ENCODE measurements at regions not wholly inside any gene's neighbourhood (a gene's known extent, or its start where the extent isn't known, plus 50 kb on each side); places are given as distances from the start of the nearest gene placed in this dataset.

DNA sequence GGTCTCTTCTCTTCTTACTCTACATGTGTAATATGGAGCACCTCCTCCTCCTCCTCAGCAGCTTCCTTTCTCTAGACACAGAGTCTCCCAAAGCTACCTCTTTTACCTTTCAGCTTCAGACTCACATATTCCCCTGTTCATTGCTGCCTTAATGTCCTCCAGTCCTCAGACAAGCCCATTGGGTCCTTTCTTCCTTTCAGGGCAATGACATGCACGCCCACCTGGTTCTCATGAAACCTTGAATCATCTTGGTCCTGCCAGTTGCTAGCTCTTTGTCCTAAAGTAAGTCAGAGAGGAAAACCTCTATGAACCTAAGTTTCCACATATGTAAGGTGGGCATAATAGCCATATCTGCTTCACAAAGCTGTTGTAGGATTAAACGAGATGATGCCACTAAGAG lies 227.0 kb downstream of the RPS24 start:
- DNase-seq (ENCODE audit: extremely low read depth, low read depth) = no peak
- TF ChIP-seq, protein P1, sequence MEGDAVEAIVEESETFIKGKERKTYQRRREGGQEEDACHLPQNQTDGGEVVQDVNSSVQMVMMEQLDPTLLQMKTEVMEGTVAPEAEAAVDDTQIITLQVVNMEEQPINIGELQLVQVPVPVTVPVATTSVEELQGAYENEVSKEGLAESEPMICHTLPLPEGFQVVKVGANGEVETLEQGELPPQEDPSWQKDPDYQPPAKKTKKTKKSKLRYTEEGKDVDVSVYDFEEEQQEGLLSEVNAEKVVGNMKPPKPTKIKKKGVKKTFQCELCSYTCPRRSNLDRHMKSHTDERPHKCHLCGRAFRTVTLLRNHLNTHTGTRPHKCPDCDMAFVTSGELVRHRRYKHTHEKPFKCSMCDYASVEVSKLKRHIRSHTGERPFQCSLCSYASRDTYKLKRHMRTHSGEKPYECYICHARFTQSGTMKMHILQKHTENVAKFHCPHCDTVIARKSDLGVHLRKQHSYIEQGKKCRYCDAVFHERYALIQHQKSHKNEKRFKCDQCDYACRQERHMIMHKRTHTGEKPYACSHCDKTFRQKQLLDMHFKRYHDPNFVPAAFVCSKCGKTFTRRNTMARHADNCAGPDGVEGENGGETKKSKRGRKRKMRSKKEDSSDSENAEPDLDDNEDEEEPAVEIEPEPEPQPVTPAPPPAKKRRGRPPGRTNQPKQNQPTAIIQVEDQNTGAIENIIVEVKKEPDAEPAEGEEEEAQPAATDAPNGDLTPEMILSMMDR (IDR thresholded peaks at IDR 0.05; ENCODE audit: low read depth, low read length, missing control alignments) = no peak
- H3K4me3 ChIP-seq (replicated peaks; ENCODE audit: low read depth, low read length) = no peak overlapping the region

DNA sequence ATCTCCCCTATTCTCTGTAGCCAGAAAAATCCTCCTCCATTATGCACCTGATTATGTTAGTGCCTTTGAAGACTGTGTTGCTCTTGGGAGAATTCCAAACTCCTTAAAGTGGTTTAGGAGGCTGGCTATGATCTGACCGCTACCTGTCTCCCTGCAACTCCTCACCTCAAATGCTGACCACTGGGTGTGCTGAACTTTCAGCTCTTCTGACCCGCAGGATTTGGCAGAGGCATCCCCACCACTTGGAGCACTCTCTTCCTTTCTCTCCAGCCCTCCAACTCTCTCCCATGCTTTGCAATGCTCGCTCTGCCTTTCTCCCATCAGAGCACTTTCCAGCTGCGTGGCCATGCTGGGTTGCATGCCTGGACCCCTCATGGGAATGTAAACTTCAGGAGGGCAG lies 227.6 kb downstream of the RPS24 start:
- no peak overlapping the region for H3K4me3 ChIP-seq (replicated peaks; ENCODE audit: low read depth, low read length)
- TF ChIP-seq, protein P1 (IDR thresholded peaks at IDR 0.05; ENCODE audit: low read depth, low read length, missing control alignments) = no peak
- DNase-seq (ENCODE audit: extremely low read depth, low read depth) = no peak

DNA sequence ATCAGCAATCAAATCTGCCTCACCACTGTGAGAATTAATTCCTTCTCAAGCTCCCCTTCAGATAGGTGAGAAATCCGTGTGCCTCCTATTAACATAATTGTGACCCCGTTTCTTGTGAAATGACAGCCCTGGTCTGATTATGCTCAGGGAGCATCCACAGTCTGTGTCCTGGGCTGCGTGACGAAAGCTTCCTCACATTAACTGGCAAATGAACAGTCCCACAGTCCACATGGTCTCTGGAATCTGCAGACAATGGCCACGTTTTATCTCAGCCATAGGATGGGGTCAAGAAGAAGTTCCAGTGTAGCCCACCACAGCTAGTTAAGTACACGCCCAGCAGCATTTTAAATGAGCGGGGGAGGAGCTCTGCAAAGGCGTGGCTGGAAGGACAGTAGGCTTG lies 229.2 kb downstream of the RPS24 start:
- TF ChIP-seq, protein P1 (IDR thresholded peaks at IDR 0.05; ENCODE audit: low read depth, low read length, missing control alignments) = no peak
- H3K4me3 ChIP-seq (replicated peaks; ENCODE audit: low read depth, low read length) = no peak overlapping the region
- no peak for DNase-seq (ENCODE audit: extremely low read depth, low read depth)

DNA sequence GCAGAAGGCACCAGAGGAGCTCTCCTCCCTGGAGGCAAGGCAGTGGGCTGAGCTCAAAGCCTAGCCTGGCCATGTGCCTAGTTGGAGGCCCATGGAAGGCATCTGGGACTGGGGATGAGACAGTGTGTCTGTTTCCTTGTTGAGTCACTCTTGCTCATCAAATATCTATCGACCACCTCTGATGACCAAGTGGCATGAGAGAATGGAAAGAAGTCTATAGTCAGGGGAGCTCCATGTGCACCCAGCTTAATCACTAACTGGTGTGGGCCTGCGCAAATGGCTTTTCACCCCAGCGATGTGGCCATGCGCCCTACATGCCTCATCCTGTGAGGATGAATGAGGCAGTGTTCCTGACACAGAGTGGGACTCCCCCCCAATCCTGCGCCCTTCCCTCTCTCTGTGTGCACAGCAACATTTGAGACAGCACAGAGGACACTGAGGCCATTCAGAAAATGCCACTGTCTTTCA lies 229.9 kb downstream of the RPS24 start:
- no peak for DNase-seq (ENCODE audit: extremely low read depth, low read depth)
- H3K4me3 ChIP-seq (replicated peaks; ENCODE audit: low read depth, low read length) = no peak overlapping the region
- TF ChIP-seq, protein P1 (IDR thresholded peaks at IDR 0.05; ENCODE audit: low read depth, low read length, missing control alignments) = no peak

DNA sequence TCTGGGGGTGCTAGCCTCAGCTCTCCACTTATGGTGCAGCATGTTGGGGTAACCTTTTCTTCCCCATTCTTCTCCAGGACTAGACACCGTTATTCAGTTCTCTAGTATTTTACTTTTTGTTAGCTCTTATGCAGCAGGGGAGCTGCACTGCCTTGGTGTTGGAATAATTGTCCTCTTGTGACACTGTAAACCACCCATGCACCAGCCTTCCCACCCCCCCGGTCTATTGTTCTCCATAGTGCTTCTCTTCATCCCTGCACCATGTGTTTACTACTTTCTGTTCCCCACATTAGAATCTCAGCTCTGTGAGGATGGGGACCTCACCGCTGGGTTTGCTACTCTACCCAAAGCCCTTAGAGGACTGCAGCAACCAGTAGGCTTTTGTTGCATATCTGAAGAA lies 230.7 kb downstream of the RPS24 start:
- TF ChIP-seq, protein P1 (IDR thresholded peaks at IDR 0.05; ENCODE audit: low read depth, low read length, missing control alignments) = no peak
- no peak for DNase-seq (ENCODE audit: extremely low read depth, low read depth)

DNA sequence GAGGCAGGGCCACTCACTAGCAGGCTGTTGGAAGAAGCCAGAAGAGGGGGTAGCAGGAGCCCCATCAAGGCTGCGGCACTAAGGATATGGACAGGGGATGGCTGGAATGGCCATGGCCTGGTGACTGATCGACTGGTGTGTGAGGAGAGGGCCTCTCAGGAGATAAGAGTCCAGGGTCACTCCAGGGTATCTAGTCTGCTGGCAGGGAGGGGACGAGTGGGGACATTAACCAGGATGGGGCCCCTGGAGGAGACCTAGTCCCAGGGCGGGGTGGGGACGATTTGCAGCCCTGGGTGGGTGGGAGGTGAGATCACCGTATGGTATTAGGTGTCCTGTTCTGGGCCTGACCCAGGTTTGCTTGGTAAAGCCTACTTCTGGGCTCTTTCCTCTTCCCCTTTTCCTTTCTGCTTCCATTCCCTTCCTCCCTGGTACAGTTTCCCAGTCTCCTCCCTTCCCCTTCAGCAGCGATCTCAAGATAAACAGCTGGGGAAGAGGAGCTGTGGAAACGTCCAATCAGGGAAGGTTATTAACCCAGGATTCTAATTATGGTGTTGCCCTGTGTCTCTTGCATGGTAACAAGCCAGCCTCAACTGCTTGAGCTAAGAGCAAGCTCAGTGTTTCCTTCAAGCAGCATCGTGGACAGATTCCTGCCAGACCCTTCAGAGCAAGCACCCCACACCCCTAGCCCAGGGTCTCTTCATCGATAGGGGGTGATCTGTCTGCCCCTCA lies 233.2 kb downstream of the RPS24 start:
- no peak for DNase-seq (ENCODE audit: extremely low read depth, low read depth)
- TF ChIP-seq, protein P1 (IDR thresholded peaks at IDR 0.05; ENCODE audit: low read depth, low read length, missing control alignments) = no peak
- no peak overlapping the region for H3K4me3 ChIP-seq (replicated peaks; ENCODE audit: low read depth, low read length)

More for the DNA sequence above, 230.7 kb downstream of the RPS24 start:
- H3K4me3 ChIP-seq (replicated peaks; ENCODE audit: low read depth, low read length) = no peak overlapping the region

DNA sequence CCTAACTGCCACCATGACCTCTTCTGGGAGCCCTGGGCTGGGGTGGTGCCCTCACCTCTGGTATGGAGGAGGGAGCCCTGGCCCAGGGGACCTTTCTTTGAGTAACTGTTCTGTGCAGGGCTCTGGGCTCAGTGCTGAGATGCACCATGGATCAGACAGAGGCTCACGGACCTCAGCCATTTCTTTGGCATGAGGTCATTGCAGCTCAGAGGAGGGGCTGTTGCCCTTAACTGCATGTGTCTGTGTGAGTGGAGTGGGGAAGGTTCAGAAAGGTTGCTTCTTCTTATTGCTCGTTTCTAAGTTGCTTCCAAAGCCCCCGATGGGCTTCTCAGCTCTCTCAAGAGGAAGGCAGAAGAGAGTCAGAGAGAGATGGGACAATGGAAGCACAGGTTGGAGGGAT lies 233.9 kb downstream of the RPS24 start:
- TF ChIP-seq, protein P1 (IDR thresholded peaks at IDR 0.05; ENCODE audit: low read depth, low read length, missing control alignments) = no peak
- H3K4me3 ChIP-seq (replicated peaks; ENCODE audit: low read depth, low read length) = no peak overlapping the region
- DNase-seq (ENCODE audit: extremely low read depth, low read depth) = no peak
